ENCODE measurements at regions not wholly inside any gene's neighbourhood (a gene's known extent, or its start where the extent isn't known, plus 50 kb on each side); places are given as distances from the start of the nearest gene placed in this dataset.

GRCh38 chr2:168402531-168402930 is 53.5 kb upstream of the CERS6 start:
- Mint-ChIP-seq H3K4me1 (ENCODE audit: low read depth, unreplicated experiment) (no peaks in the 10 kb centered on the region), H3K27ac (ENCODE audit: unreplicated experiment) (no peak overlapping the region)
- no peak for DNase-seq

DNA sequence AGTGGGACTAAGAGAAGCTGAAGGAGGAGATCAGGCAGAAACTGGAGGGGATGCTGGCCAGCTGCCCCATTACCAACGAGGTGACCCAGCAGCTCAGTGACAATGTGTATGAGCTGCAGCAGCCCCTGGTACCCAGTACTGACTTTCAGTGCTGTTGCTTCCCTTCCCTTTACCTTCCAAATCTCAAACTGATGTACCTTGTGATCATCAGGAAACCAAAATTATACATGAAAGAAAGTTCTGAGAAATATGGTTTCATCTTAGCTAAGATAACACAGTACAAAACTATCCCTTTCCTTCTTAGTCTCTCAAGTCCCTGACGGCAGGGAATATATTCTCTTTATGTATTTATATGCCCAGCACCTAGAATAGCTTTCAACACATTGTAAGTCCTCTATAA is 52.3 kb upstream of the CERS6 start:
- Mint-ChIP-seq H3K4me1 (ENCODE audit: low read depth, unreplicated experiment) (no peaks in the 10 kb centered on the region), H3K4me3 (ENCODE audit: unreplicated experiment) (no peak overlapping the region), H3K36me3 (ENCODE audit: unreplicated experiment) (peaks cover 11% of the 10 kb centered on the region), H3K27me3 (ENCODE audit: unreplicated experiment) (peaks cover 2% of the 10 kb centered on the region), H3K9me3 (ENCODE audit: unreplicated experiment) (peaks cover 3% of the 10 kb centered on the region), H3K27ac (ENCODE audit: unreplicated experiment) (no peak overlapping the region)
- no peak for DNase-seq
- TF ChIP-seq CTCF (IDR thresholded peaks at IDR 0.05; ENCODE audit: partially characterized antibody, unreplicated experiment) = no peak

More at GRCh38 chr2:168402531-168402930, 53.5 kb upstream of the CERS6 start:
- peaks cover 2% of the 10 kb centered on the region for H3K27me3 Mint-ChIP-seq (ENCODE audit: unreplicated experiment)
- H3K4me3 Mint-ChIP-seq (ENCODE audit: unreplicated experiment) = no peak overlapping the region
- H3K9me3 Mint-ChIP-seq (ENCODE audit: unreplicated experiment) = no peaks in the 10 kb centered on the region
- TF ChIP-seq CTCF (IDR thresholded peaks at IDR 0.05; ENCODE audit: partially characterized antibody, unreplicated experiment) = no peak
- peaks cover 4% of the 10 kb centered on the region for H3K36me3 Mint-ChIP-seq (ENCODE audit: unreplicated experiment)

DNA sequence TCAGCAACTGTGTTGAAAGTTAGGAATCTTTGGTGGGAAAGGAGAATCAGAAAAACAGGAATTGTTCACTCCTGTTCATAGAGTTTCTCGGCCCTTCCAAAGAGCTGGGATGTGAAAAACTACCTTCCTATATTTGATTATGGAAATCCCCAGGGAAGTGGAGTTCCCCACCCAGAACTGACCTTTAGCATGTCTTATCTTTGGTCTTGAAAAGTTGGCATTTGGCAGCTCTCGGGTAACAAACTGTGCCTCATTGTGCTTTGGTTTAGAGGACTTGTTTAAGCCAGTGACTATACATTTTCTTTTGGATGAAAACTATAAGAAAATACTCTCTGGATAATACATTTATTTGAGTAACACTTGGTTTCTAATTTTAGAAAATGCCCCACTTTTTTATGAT is 51.3 kb upstream of the CERS6 start:
- Mint-ChIP-seq H3K36me3 (ENCODE audit: unreplicated experiment) (peaks cover 11% of the 10 kb centered on the region), H3K9me3 (ENCODE audit: unreplicated experiment) (peaks cover 5% of the 10 kb centered on the region), H3K4me3 (ENCODE audit: unreplicated experiment) (no peak overlapping the region), H3K27me3 (ENCODE audit: unreplicated experiment) (peaks cover 2% of the 10 kb centered on the region), H3K27ac (ENCODE audit: unreplicated experiment) (no peak overlapping the region), H3K4me1 (ENCODE audit: low read depth, unreplicated experiment) (no peaks in the 10 kb centered on the region)
- no peak for TF ChIP-seq CTCF (IDR thresholded peaks at IDR 0.05; ENCODE audit: partially characterized antibody, unreplicated experiment)
- no peak for DNase-seq
